Colon (tissue), 2 donors: ENCODE measurements at regions not wholly inside any gene's neighbourhood (a gene's known extent, or its start where the extent isn't known, plus 50 kb on each side); places are given as distances from the start of the nearest gene placed in this dataset.
"Not testable (repeated sequence)": the region's sequence is repeated elsewhere in the genome, so short reads cannot be mapped to it uniquely, and the experiment has no call there.

Source experiments
- FAIRE-seq: peaks from 2 replicates; lab custom pipeline; 2012; peaks lifted over from hg19 to GRCh38; lab: Jason Lieb, UNC
- donor health status: control.
- donor health status: control.

DNA sequence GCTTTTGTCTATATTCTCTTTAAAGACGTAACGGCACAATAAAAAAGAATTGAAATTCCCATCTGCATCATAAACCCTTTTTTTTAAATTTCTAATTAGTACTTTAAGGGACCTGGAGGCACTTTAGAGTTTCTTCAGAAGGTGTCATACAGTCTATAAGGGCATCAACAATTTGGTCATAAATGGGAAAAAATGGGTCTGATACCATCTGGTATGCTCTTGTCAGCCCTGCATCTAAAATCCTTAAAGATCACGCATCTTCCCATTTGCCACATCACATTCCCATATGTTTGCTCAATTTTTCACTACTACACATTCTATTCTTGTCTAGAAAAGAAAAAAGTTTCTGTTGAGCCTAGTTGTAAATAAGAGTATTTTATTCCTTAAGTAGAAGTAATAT, 53.8 kb downstream of the COX7C start:
- FAIRE-seq, result no peak

DNA sequence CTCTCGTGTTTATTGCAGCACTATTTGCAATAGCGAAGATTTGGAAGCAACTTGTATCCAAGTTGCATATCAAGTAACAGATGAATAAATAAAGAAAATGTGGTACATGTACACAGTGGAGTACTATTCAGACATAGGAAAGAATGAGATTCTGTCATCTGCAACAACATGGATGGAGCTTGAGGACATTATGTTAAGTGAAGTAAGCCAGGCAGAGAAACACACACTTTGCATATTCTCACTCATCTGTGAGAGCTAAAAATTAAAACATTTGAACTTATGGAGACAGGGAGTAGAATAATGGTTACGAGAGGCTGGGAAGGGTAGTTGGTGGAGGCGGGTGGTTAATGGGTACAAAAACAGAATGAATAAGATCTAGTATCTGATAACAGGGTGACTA, 56.3 kb downstream of the COX7C start:
- no peak for FAIRE-seq

DNA sequence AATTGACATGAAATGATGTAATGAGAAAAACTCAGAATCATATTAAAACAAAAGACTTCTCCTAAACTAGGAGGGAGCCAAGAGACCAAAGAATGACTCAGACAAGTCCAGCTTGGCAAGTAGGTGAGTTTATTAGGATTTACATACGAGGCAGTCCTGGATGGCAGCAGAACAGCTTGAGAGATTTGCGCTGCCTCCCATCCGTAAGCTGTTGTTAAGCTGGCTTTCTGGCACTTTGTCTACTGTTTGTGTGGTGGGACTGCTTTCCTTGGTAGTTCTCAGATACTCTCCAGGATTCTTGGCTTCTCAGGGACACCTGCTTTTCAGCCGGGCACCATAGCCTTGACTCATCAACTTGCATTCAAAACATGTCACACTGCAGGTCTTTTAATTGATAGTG, 57.6 kb downstream of the COX7C start:
- FAIRE-seq, result no peak

DNA sequence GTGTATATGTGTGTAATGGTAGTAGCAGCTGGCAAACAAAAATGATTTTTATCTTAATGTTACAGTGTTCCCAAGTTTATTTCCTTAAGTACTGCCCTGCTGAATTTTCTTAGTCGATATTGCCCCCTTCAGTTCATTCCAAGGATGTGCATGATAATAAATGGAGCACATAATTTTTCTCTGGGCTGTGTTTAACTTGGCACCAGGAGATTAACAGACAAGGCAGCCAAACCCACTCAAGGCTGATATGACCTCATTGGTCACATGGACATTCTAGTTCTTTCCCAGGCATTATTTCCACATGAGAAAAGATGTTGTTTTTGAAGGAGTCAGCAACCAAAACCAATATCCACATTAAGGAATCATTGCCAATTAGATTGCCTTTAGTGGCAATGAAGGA, 61.8 kb downstream of the COX7C start:
- FAIRE-seq, result no peak

DNA sequence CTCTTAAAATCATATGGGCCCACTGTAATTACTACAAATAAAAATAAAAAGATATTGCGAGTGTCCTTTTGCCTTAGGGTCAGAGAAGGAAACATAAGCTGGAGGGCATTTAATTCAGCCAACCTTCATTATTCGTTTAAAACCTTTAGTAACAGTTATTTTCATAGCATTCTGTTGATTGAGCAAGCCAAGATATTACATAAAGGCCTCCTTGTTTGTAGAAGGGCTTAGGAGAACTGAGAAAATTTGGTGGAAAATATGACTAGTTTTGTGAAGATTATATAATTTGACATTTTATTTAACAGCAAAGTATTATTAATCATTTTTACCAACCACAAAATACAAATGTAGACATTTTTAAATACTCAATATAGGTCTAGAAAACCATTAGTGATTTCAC, 62.2 kb downstream of the COX7C start:
- no peak for FAIRE-seq

DNA sequence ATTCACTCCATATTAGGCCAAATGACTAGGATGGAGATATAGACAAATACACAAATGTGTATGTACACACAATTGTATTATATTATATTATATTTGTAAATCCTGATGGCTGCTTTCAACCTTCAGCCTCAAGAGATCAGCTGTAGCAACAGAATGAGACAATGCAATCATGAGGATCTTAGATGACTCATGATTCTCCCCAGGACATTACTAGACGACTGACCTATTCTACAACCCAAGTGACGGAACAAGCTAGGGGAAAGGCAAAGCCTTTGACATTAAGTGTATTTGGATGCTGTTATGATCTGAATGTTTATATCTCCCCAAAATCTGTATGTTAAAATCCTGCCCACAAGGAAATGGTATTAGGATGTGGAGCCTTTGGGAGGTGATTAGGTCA, 66.5 kb downstream of the COX7C start:
- FAIRE-seq, result no peak

DNA sequence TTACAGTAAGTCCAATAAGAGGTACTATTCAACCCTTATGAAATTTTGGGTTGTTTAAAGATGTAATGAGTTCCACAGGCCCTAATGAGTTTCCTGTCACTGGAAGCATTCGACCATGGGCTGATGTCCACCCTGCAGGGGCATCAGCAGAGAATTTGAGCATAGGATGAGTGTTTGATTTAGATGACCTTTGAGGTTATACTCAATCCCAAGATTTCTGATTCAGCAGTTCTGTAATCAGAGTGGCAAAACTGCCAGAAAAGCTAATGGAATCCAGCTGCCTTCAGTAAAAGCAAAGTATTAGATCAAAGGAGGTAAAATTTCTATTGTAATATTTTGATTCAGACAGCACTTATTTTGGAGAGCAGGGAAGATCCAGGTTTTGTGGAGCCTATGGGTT, 68.3 kb downstream of the COX7C start:
- FAIRE-seq, result no peak

DNA sequence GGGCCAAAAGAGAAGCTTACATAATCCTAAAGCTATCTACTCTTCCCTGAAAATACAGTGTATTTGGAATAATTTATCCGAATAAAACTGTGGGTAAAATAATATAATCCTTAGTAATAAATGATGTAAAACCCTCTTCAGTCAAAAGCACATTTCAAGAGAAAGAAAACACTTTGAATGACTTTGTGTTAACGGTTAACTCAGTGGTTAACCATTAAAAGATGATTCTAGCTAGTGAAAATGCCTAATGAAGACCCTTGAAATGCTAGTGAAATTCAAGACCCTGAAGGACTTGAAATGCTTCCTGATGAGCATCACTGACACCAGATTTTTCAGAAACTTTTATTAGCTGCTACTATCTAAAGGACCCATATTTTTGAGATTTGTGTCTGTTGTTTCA, 70.7 kb downstream of the COX7C start:
- FAIRE-seq, result no peak

DNA sequence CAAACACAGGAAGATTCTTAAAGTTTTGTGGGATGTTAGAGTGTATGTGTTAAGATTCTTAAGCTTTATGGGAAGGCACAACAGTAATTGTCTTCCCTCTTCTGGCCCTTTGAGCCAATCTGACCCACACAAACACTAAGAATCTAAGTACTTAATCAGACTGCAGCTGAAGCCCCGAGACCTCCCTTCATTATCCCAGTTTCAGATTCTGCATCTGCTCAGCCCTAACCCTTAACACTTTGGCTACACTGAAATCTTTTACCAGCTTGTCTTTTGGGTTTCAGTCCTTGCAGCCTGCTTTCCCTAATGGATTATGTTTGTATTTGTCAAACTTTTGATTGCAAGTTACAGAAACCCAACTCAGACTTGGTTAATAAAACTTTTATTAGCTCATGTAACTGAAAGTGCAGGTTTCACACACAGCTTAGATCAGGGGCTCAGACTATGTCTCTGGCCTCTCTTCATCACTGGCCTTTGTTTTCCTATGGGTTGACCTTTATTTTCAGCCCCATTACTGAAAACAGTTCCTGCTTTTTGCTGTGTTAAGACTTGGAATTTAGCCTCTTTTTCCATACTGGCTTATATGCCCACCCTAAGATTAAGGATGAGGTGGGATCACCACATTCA, 71.5 kb downstream of the COX7C start:
- FAIRE-seq, result no peak

DNA sequence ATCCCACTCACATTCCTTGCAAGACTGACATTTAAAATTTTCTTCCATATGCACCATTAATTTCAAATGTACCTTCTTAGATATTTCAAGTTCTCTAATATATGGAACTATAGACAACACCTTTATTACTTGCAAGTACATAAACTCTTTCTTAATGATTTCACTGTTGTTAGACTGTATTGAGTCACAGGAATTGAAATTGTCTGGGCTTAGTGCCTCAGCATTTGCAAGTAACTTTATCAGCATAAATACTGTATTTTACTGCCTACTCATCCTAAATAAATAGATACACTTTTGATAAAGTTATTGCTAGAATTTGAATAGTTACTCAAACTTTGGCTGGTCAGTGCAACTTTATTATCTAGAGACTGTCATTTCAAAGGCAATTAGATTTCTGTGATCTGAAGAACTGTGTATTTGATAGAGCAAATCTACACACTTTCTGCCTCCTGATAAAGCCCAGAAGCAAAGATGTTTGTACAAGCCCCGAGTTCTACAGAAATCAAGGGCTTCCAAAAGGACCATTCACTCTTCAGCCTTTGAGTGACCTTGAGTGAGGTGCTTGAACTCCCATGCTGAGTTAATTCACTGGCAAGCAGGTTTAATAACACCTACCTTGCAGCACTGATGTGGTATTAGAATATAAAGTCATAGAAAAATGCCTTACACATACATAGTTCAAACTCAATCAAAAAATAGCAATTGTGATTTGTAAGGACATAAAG, 91.6 kb downstream of the COX7C start:
- FAIRE-seq, result no peak

DNA sequence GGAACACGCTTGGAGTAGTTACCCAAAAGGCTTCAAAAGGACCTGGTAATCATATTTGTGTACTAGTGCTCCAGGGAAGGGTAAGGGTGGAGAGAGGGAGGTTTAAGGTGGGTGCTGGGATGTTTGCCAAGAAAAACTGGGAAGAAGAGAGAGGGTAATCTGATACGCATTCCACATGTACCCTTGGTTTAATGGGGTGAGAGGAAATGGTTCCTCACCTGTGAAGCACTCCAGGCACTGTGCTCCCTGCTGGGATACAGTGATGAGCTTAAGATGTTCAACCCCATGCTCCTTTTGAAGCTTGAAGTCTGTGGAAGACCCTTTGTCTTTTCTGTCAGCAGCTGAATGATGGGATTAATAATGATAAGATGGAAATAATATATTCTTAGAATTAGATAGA, 98.4 kb downstream of the COX7C start:
- FAIRE-seq, result no peak

DNA sequence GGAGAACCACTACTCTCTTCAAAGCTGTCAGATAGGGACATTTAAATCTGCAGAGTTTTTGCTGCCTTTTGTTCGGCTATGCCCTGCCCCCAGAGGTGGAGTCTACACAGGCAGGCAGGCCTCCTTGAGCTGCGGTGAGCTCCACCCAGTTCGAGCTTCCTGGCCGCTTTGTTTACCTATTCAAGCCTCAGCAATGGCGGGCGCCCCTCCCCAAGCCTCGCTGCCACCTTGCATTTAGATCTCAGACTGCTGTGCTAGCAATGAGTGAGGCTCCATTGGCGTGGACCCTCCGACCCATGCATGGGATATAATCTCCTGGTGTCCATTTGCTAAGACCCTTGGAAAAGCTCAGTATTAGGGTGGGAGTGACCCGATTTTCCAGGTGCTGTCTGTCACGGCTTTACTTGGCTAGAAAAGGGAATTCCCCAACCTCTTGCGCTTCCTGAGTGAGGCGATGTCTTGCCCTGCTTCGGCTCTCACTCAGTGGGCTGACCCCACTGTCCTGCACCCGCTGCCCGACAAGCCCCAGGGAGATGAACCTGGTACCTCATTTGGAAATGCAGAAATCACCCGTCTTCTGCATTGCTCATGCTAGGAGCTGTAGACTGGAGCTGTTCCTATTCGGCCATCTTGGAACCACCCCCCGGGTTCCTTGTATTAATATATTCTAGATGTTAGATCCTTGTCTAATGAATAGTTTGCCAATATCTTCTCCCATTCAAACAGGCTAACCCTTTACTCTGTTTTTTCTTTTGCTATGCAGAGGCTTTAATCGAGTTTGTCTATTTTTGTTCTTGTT, 113.8 kb downstream of the COX7C start:
- FAIRE-seq, result not testable (repeated sequence)

DNA sequence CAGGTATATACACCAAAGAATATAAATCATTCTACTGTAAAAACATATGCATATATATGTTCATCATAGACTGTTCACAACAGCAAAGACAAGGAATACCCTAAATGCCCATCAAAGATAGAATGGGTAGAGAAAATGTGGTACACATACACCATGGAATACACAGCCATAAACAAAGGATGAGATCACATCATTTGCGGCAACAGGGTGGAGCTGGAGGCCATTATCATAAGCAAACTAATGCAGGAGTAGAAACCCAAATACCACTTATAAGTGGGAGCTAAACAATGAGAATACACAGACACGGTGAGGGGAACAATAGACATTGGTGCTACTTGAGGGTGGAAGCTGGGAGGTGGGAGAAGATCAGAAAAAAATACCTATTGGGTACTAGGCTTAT, 117.6 kb downstream of the COX7C start:
- FAIRE-seq, result no peak

DNA sequence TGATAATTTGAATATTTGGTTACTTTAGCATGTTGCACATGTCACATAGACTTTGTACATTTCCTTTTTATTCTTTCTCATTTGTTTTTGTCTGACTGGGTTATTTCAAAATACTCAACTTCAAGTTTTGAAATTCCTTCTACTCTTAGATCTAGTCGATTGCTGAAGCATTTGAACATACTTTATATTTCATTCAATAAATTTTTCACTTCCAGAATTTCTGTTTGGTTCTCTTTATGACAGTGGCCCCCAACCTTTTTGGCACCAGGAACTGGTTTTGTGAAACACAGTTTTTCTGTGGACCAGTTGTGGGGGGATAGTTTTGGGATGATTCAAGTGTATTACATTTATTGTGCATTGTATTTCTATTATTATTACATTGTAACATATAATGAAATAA, 119.8 kb downstream of the COX7C start:
- no peak for FAIRE-seq

DNA sequence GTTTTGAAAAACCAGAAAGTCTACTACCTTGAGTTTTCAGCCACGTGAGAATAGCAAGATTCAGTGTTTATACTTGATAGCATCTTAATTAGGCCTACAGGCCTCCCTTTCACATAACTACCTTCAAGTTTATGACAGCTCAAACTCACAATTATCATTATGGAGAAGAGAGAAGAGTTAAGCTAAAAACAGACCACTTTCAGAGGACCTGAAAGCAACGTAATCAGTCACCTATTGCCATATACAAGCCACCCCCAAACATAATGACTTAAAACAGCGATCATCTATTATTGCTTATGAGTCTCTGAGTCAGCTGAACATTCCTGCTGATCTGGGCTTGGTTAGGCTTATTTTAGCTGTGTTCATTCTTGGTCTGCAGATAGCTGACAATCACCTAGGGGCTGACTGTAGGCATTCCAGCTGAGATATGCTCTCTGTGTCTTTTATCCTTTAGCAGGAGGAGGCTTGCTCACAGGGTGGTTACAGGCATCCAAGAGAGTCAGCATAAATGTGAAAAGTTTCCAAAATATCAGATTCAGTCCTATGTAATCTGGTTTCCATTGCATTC, 130.9 kb downstream of the COX7C start:
- no peak for FAIRE-seq

DNA sequence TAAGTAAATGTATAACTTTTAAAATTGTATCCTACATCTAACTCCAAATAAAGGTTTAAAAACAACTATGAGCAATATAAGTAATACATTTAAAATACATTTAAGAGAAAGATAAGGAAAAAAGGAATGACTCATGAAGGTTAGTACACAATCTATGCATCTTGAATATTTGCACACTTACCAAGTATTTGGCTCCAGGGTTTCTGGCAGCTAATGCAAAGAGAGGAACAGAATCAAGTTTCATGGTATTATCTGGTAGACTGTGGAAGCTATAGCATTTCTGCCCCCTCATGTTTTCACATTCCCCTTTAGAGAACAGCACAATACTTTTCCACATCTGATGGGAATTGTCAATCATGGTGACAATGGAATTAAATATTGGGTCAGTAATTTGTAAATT, 132.1 kb downstream of the COX7C start:
- no peak for FAIRE-seq

DNA sequence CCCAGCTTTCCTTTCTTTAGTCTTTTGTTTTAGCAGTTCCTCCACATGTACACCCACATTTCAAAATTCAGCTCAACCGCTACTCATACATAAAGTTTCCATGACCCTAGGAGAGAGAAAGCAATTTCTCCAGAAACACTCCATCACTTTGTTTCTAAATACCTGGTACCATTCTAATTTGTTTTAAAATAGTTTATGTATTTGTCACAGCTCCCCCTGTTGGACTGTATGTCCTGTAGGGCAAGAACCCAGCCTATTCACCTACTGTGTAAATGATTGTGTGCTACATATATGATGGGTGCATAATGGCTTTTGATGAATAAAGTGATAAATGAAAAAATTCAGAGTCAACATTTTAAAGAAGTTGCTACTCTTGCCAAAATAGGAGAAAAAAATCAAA, 139.1 kb downstream of the COX7C start:
- FAIRE-seq, result no peak

DNA sequence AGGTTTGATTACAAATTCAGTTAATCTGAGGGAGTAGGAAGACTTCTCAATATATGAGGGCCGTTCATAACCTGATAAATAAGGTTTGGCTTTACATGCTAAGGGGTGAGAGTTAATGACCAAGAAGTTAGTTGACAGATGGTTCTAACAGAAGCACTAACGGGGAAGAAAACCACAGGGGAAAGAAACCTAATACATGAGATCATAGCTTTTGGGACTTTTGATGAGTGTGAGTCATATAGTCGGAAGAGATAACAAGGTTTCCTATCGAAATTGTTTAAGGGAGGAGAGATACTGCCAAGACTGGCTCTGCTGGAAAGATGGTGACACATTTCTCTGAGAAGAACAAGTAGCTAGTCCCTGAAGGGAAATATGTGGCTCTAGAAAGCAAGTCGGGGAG, 140.1 kb downstream of the COX7C start:
- FAIRE-seq, result no peak

DNA sequence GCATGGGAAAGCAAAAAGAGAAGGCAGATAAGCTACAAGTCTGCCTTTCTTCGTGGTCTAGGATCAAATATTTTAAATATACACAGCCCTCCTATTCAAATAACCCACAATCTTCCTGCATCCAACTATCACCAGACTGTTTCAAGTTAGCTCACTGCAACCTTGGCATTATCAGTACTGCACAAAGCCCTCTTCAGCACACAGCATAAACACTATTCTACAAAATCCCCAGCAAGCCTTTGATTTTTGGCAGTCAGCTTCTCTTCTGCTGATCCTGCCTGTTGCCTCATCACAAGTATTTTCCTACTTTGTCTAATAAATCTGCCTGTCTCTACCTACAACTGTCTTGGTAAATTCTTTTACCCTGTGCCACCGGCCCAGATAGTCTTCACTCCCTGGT, 142.9 kb downstream of the COX7C start:
- no peak for FAIRE-seq

DNA sequence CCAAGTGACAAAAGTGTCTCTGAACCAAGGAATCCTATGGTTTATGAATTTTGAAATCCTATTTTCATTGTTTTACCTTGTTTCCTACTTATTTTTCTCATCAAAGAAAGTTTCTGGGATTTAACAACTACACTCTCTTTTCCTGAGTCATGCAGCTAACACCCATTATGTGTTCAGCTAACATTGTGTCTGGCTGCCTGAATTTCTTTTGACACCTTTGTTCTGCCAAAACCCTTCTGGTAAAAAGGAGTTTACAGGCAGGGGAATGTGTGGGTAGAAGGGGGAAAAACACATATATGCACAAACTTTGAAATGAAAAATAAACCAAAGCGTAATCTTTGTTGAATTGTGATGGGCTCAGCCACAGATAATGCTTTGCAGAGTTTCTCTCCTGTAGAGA, 146.2 kb downstream of the COX7C start:
- no peak for FAIRE-seq

DNA sequence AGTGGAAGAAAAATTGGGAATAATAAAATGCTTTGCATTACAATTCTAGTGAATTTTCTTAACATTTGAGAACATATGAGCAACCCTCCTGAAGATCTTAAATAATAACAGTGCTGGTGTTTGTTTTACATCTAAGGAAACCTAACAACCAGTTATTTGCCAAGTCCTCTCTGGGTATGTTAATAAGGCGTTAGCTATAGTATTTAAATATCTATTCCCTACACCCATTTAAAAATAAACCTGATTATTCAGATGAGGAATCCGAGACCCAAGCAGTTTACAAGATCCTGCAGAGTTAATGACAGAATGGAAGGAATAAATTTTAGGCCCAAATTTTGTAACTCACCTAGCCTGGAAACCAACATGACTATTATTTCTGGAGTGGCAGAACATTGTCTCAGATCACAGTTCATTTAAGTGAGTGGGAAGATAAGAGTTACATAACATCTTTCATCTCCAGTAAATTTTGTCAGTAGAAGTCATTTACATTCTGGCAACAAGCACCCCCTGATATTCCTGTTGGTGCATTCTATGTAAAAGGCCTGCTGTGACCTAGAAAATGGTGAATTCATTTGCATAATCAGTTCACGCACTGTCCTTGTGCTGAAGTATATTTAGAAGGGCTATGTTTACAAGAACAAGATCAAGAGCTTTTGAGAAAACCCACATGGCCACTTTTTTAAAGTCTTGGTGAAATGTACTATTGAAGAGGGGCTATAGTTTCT, 148.2 kb downstream of the COX7C start:
- no peak for FAIRE-seq

DNA sequence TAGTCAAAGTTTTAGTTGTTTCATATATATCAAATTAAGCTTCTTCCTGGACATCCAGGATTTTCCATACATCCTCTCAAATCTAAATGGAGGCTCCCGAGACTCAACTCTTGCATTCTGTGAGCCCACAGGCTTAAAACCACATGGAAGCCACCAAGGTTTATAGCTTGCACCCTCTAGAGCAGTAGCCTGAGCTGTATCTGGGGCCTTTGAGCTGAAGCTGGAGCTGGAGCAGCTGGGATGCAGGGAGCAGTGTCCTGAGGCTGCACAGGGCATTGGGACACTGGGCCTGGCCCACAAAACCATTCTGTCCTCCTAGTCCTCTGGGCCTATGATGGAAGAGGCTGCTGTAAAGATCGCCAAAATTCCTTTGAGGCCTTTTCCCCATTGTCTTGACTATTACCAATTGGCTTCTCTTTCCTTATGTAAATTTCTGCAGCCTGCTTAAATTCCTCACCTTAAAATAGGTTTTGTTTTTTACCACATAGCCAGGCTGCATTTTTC, 151.0 kb downstream of the COX7C start:
- no peak for FAIRE-seq
